H1 (cell line): ENCODE measurements at regions not wholly inside any gene's neighbourhood (a gene's known extent, or its start where the extent isn't known, plus 50 kb on each side); places are given as distances from the start of the nearest gene placed in this dataset.

Source experiments
- ASH2L ChIP-seq: fragments of 200-600, 300-600 bp; sonication (generic); IDR thresholded peaks from one replicate; pipeline ENCODE4 v1.7.1; 2017; ENCODE audit warnings: low read length
- BRCA1 ChIP-seq: IDR thresholded peaks from 2 replicates; pipeline ENCODE4 v1.6.1; 2012; ENCODE audit warnings: low read depth, low read length, improper control_type of control experiment
- CHD7 ChIP-seq: fragments of 300-600 bp; sonication (generic); IDR thresholded peaks from 2 replicates; pipeline ENCODE4 v1.7.1; 2012; ENCODE audit warnings: low read length, moderate library complexity, mild to moderate bottlenecking, inconsistent platforms; ENCODE audit not compliant: insufficient replicate concordance
- NANOG ChIP-seq: IDR thresholded peaks from 2 replicates; pipeline ENCODE4 v1.6.1; 2011; ENCODE audit warnings: low read length, low read depth, mild to moderate bottlenecking, inconsistent platforms; ENCODE audit not compliant: insufficient read depth, poor library complexity, severe bottlenecking
- POU5F1 ChIP-seq: IDR thresholded peaks from 2 replicates; pipeline ENCODE4 v1.6.1; 2011; ENCODE audit warnings: low read depth, mild to moderate bottlenecking, low read length, moderate library complexity
- RNF2 ChIP-seq: fragments of 200-900, 300-1000 bp; sonication (generic); IDR thresholded peaks from 2 replicates; pipeline ENCODE4 v1.7.1; 2016; ENCODE audit warnings: borderline replicate concordance, low read depth, mild to moderate bottlenecking, antibody characterized with exemption, low read length; ENCODE audit not compliant: poor library complexity, severe bottlenecking; ENCODE audit errors: missing control alignments

GRCh38 chr12:3961591-3961990 lies 88.4 kb upstream of the PARP11 start (continued):
- no peak for TF ChIP-seq CHD7
- no peak for TF ChIP-seq NANOG
- TF ChIP-seq ASH2L, result no peak
- TF ChIP-seq POU5F1, result no peak
- no peak for TF ChIP-seq BRCA1
- no peak for TF ChIP-seq RNF2
